KG1 (cell line): ENCODE measurements at regions not wholly inside any gene's neighbourhood (a gene's known extent, or its start where the extent isn't known, plus 50 kb on each side); places are given as distances from the start of the nearest gene placed in this dataset.

ENCODE experiments used
- DNase-seq: peaks from one replicate; lab custom pipeline; 2025; lab: John Stamatoyannopoulos, UW

GRCh38 chr6:126148853-126149252 lies 162.5 kb downstream of the TRMT11 start:
- DNase-seq, result no peak

- no peak for DNase-seq
Measured at GRCh38 chr6:126152372-126152745, 166.0 kb downstream of the TRMT11 start.

- no peak for DNase-seq
Measured at GRCh38 chr6:126153661-126154060, 167.3 kb downstream of the TRMT11 start.

- no peak for DNase-seq
Measured at GRCh38 chr6:126156973-126157372, 170.6 kb downstream of the TRMT11 start.

- no peak for DNase-seq
Measured at GRCh38 chr6:126167726-126168125, 172.2 kb upstream of the CENPW start.

GRCh38 chr6:126170433-126170832 lies 169.5 kb upstream of the CENPW start:
- no peak for DNase-seq

GRCh38 chr6:126170978-126171382 lies 168.9 kb upstream of the CENPW start:
- DNase-seq, result peak; percentile 28

GRCh38 chr6:126172131-126172530 lies 167.8 kb upstream of the CENPW start:
- no peak for DNase-seq

GRCh38 chr6:126173265-126173664 lies 166.7 kb upstream of the CENPW start:
- DNase-seq, result no peak

GRCh38 chr6:126174697-126175096 lies 165.2 kb upstream of the CENPW start:
- DNase-seq, result no peak

- DNase-seq, result no peak
Measured at GRCh38 chr6:126175251-126175650, 164.7 kb upstream of the CENPW start.

GRCh38 chr6:126176282-126176681 lies 163.6 kb upstream of the CENPW start:
- DNase-seq, result no peak

GRCh38 chr6:126180585-126180984 lies 159.3 kb upstream of the CENPW start:
- DNase-seq, result peak; percentile 2

GRCh38 chr6:126181173-126181741 lies 158.7 kb upstream of the CENPW start:
- no peak for DNase-seq

GRCh38 chr6:126181890-126182289 lies 158.0 kb upstream of the CENPW start:
- DNase-seq, result no peak

- DNase-seq, result no peak
Measured at GRCh38 chr6:126182650-126183311, 157.1 kb upstream of the CENPW start.

GRCh38 chr6:126185774-126186173 lies 154.1 kb upstream of the CENPW start:
- DNase-seq, result no peak

GRCh38 chr6:126188279-126188909 lies 151.5 kb upstream of the CENPW start:
- DNase-seq, result no peak

GRCh38 chr6:126195625-126196236 lies 144.2 kb upstream of the CENPW start:
- no peak for DNase-seq

GRCh38 chr6:126198631-126199030 lies 141.3 kb upstream of the CENPW start:
- no peak for DNase-seq

- no peak for DNase-seq
Measured at GRCh38 chr6:126199466-126199865, 140.4 kb upstream of the CENPW start.

GRCh38 chr6:126202707-126203106 lies 137.2 kb upstream of the CENPW start:
- DNase-seq, result no peak

GRCh38 chr6:126204126-126204525 lies 135.8 kb upstream of the CENPW start:
- DNase-seq, result no peak
